Breast epithelium (tissue), 3 donors: ENCODE measurements at regions not wholly inside any gene's neighbourhood (a gene's known extent, or its start where the extent isn't known, plus 50 kb on each side); places are given as distances from the start of the nearest gene placed in this dataset.

Experiments
- CTCF ChIP-seq, 3 donors: fragments of 450-650 bp; IDR thresholded peaks; one replicate each; pipeline ENCODE4 v1.5.1; 2016 to 2017; ENCODE audit warnings: antibody characterized with exemption in 3 of 3, mild to moderate bottlenecking in 3 of 3, moderate library complexity in 3 of 3
- POLR2A ChIP-seq: fragments of 450-650 bp; IDR thresholded peaks from one replicate; pipeline ENCODE4 v1.6.1; 2016; ENCODE audit warnings: antibody characterized with exemption, mild to moderate bottlenecking, moderate library complexity

GRCh38 chr2:41743324-41743723 lies 304.5 kb upstream of the PKDCC start:
- TF ChIP-seq CTCF (IDR thresholded peaks at IDR 0.05), result no peak
- no peak for TF ChIP-seq POLR2A
